ENCODE measurements at regions not wholly inside any gene's neighbourhood (a gene's known extent, or its start where the extent isn't known, plus 50 kb on each side); places are given as distances from the start of the nearest gene placed in this dataset.

DNA sequence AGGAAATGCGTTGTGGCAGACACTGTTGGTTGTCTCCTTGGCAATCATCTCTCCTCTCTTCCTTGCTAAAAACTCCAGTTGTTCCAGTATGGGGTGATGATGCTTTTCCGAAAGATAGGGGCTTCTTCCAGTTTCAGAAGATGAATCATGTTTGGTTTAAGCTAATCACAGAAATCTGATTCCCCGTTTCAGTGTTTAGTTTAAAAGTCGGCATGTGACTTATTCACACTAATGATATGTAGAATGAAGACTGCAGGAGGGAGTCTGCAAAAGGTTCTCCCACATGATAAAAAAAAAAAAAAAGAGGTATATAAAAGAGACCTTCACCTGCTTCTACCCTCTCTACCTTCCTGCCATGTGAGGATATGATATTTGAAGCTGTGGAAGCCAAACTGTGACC, 239.0 kb upstream of the SIX2 start:
- no peaks in the 10 kb centered on the region for H3K9me3 ChIP-seq (ENCODE audit: low read length)
- H3K4me1 ChIP-seq (ENCODE audit: insufficient read depth, low read length): no peaks in the 10 kb centered on the region
- H3K4me3 ChIP-seq (ENCODE audit: low read length): no peak overlapping the region
- H3K27me3 ChIP-seq (ENCODE audit: insufficient read depth, low read length): no peaks in the 10 kb centered on the region
- no peak overlapping the region for H2AFZ ChIP-seq (ENCODE audit: low read depth, low read length)
- no peaks in the 10 kb centered on the region for H3K36me3 ChIP-seq (ENCODE audit: insufficient read depth, low read length)

DNA sequence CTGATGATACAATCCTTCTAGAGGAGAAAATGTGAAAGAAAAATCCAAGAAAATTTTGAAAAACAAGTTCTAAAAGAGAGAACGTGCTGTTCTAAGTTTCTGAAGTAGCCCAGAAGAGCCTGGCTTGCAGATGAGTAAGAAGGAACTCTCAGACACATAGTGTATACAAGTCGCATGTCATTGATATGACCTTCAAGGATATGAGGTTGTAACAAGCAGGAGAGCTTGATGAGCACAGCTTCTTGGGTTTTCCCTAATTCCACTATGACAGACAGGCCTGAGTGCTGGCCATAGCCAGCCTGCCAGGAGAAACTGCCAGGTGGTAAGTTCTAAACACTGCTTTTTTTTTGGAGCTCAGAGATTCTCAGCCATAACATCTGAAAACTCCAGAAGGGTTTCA, 235.7 kb upstream of the SIX2 start:
- H2AFZ ChIP-seq (ENCODE audit: low read depth, low read length): no peak overlapping the region
- no peaks in the 10 kb centered on the region for H3K36me3 ChIP-seq (ENCODE audit: insufficient read depth, low read length)
- H3K4me3 ChIP-seq (ENCODE audit: low read length): no peak overlapping the region
- peaks cover 15% of the 10 kb centered on the region for H3K4me1 ChIP-seq (ENCODE audit: insufficient read depth, low read length)
- H3K9me3 ChIP-seq (ENCODE audit: low read length): no peaks in the 10 kb centered on the region
- no peaks in the 10 kb centered on the region for H3K27me3 ChIP-seq (ENCODE audit: insufficient read depth, low read length)

GRCh38 chr2:45242161-45242741, 233.0 kb upstream of the SIX2 start:
- H3K9me3 ChIP-seq (ENCODE audit: low read length): no peaks in the 10 kb centered on the region
- no peaks in the 10 kb centered on the region for H3K36me3 ChIP-seq (ENCODE audit: insufficient read depth, low read length)
- H2AFZ ChIP-seq (ENCODE audit: low read depth, low read length): no peak overlapping the region
- H3K4me3 ChIP-seq (ENCODE audit: low read length): no peak overlapping the region
- peaks cover 15% of the 10 kb centered on the region for H3K4me1 ChIP-seq (ENCODE audit: insufficient read depth, low read length)
- no peaks in the 10 kb centered on the region for H3K27me3 ChIP-seq (ENCODE audit: insufficient read depth, low read length)

- H3K27me3 ChIP-seq (ENCODE audit: insufficient read depth, low read length): no peaks in the 10 kb centered on the region
- H3K4me3 ChIP-seq (ENCODE audit: low read length): no peak overlapping the region
- H3K4me1 ChIP-seq (ENCODE audit: insufficient read depth, low read length): peaks cover 15% of the 10 kb centered on the region
- H3K9me3 ChIP-seq (ENCODE audit: low read length): no peaks in the 10 kb centered on the region
- H3K36me3 ChIP-seq (ENCODE audit: insufficient read depth, low read length): no peaks in the 10 kb centered on the region
- H2AFZ ChIP-seq (ENCODE audit: low read depth, low read length): no peak overlapping the region
These were observed 231.9 kb upstream of the SIX2 start for GRCh38 chr2:45241061-45241561.

DNA sequence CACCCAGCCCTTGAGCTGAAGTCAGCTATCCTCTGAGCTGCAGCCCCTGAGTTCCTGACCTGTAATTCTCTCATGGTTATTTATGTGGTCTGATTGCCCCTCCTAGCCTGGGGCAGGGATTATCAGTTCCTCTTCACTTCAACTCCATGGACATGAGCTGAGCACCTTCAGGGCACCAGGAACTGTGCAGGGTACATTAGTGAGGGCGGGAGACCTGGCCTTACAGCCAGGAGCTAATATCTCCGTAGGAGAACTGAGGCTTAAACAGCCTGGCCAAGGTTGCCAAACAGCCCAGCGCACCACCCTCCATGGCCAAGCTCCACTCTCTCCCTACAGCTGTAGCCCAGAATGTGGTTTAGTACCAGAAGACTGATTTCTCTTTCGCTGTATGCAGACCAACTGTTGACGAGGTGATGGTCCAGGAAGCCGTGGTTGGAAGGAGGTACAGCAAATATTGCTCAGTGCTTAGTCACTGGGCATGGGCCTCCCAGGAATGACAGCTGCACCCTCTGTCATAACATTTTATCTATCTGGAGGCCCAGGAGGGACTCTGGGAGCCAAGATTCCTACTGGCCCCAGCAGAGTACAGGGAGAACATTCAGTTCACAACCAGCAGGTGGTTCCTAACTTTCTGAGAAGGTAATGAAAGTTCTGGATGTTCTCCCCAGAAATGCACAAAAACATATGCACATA, 228.7 kb upstream of the SIX2 start:
- Histone ChIP-seq H3K4me3 (ENCODE audit: low read length) (no peak overlapping the region), H3K9me3 (ENCODE audit: low read length) (no peaks in the 10 kb centered on the region), H3K4me1 (ENCODE audit: insufficient read depth, low read length) (peaks cover 14% of the 10 kb centered on the region), H2AFZ (ENCODE audit: low read depth, low read length) (no peak overlapping the region), H3K27me3 (ENCODE audit: insufficient read depth, low read length) (no peaks in the 10 kb centered on the region), H3K36me3 (ENCODE audit: insufficient read depth, low read length) (no peaks in the 10 kb centered on the region)

DNA sequence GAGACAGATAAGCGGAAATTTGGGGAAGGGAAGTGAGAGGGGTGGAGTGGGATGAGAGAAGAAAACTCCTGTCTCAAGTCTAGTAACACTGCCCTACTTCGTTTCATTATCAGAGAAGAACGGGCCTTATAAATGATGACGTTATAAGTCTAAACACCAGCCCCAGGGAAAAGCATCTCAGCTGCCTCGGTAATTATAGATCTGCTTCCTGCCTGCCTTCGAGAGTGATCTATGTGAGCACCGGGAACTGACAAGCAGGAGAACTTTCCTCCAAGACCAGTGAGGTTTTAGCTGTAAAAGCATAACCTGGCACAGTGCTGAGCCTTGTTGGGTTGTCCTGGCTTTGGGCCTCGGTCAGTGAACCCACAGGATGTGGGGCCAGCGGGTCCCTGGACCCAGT, 227.9 kb upstream of the SIX2 start:
- Histone ChIP-seq H2AFZ (ENCODE audit: low read depth, low read length) (no peak overlapping the region), H3K36me3 (ENCODE audit: insufficient read depth, low read length) (no peaks in the 10 kb centered on the region), H3K4me1 (ENCODE audit: insufficient read depth, low read length) (peaks cover 6% of the 10 kb centered on the region), H3K4me3 (ENCODE audit: low read length) (no peak overlapping the region), H3K27me3 (ENCODE audit: insufficient read depth, low read length) (no peaks in the 10 kb centered on the region), H3K9me3 (ENCODE audit: low read length) (no peaks in the 10 kb centered on the region)

GRCh38 chr2:45236268-45236667, 227.0 kb upstream of the SIX2 start:
- Histone ChIP-seq H3K4me1 (ENCODE audit: insufficient read depth, low read length) (peaks cover under 1% of the 10 kb centered on the region), H3K27me3 (ENCODE audit: insufficient read depth, low read length) (no peaks in the 10 kb centered on the region), H3K9me3 (ENCODE audit: low read length) (no peaks in the 10 kb centered on the region), H2AFZ (ENCODE audit: low read depth, low read length) (no peak overlapping the region), H3K36me3 (ENCODE audit: insufficient read depth, low read length) (no peaks in the 10 kb centered on the region), H3K4me3 (ENCODE audit: low read length) (no peak overlapping the region)

GRCh38 chr2:45233301-45233700, 224.0 kb upstream of the SIX2 start:
- Histone ChIP-seq H3K27me3 (ENCODE audit: insufficient read depth, low read length) (no peaks in the 10 kb centered on the region), H2AFZ (ENCODE audit: low read depth, low read length) (no peak overlapping the region), H3K4me3 (ENCODE audit: low read length) (no peak overlapping the region), H3K36me3 (ENCODE audit: insufficient read depth, low read length) (no peaks in the 10 kb centered on the region), H3K9me3 (ENCODE audit: low read length) (no peaks in the 10 kb centered on the region), H3K4me1 (ENCODE audit: insufficient read depth, low read length) (no peaks in the 10 kb centered on the region)

GRCh38 chr2:45232818-45233217, 223.6 kb upstream of the SIX2 start:
- Histone ChIP-seq H3K4me1 (ENCODE audit: insufficient read depth, low read length) (no peaks in the 10 kb centered on the region), H3K27me3 (ENCODE audit: insufficient read depth, low read length) (no peaks in the 10 kb centered on the region), H3K36me3 (ENCODE audit: insufficient read depth, low read length) (no peaks in the 10 kb centered on the region), H3K9me3 (ENCODE audit: low read length) (no peaks in the 10 kb centered on the region), H3K4me3 (ENCODE audit: low read length) (no peak overlapping the region), H2AFZ (ENCODE audit: low read depth, low read length) (no peak overlapping the region)

DNA sequence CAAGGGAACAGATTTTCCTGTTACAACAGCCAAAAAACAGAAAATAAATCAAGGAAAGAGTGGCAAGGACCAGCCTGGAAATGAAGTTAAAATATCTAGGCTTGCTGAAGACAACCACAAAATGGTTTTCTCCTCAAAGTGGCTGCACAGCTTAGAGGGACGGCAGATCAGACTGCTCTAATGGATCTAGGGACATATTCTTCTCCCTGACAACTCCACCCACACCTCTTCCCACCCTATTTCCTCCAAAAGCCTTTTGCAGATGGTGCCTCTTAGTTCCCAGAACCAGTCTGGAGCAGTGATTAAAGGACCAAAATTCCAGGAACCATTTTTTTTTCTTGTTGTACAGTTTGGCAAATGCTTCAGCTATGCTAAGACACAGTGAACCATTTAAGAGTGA, 220.2 kb upstream of the SIX2 start:
- no peaks in the 10 kb centered on the region for H3K9me3 ChIP-seq (ENCODE audit: low read length)
- no peaks in the 10 kb centered on the region for H3K36me3 ChIP-seq (ENCODE audit: insufficient read depth, low read length)
- no peak overlapping the region for H3K4me3 ChIP-seq (ENCODE audit: low read length)
- no peaks in the 10 kb centered on the region for H3K4me1 ChIP-seq (ENCODE audit: insufficient read depth, low read length)
- H3K27me3 ChIP-seq (ENCODE audit: insufficient read depth, low read length): no peaks in the 10 kb centered on the region
- H2AFZ ChIP-seq (ENCODE audit: low read depth, low read length): no peak overlapping the region

DNA sequence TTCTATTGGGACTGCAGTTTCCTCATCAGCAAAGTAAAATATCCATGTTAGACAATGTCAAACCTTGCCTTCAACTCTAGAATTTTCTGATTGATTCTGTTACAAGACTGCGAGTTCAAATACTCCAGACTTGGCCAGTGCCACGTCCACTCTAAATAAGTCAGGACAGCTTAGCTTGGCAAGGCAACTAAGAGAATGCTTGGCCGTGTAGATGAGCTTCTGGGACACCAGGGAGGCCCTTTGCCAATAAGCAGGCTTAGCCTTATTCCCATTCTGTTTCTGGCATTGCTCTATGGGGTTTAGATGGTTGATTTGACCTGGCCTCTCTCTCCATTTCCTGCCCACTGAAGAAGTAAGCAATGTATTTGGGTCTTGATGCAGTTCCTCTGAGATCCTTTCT, 218.1 kb upstream of the SIX2 start:
- Histone ChIP-seq H3K36me3 (ENCODE audit: insufficient read depth, low read length) (no peaks in the 10 kb centered on the region), H3K9me3 (ENCODE audit: low read length) (no peaks in the 10 kb centered on the region), H3K27me3 (ENCODE audit: insufficient read depth, low read length) (no peaks in the 10 kb centered on the region), H3K4me1 (ENCODE audit: insufficient read depth, low read length) (no peaks in the 10 kb centered on the region), H3K4me3 (ENCODE audit: low read length) (no peak overlapping the region), H2AFZ (ENCODE audit: low read depth, low read length) (no peak overlapping the region)

- Histone ChIP-seq H3K36me3 (ENCODE audit: insufficient read depth, low read length) (no peaks in the 10 kb centered on the region), H3K27me3 (ENCODE audit: insufficient read depth, low read length) (peaks cover 2% of the 10 kb centered on the region), H3K4me3 (ENCODE audit: low read length) (no peak overlapping the region), H3K9me3 (ENCODE audit: low read length) (no peaks in the 10 kb centered on the region), H2AFZ (ENCODE audit: low read depth, low read length) (no peak overlapping the region), H3K4me1 (ENCODE audit: insufficient read depth, low read length) (no peaks in the 10 kb centered on the region)
These were observed 215.7 kb upstream of the SIX2 start for GRCh38 chr2:45224993-45225380.

DNA sequence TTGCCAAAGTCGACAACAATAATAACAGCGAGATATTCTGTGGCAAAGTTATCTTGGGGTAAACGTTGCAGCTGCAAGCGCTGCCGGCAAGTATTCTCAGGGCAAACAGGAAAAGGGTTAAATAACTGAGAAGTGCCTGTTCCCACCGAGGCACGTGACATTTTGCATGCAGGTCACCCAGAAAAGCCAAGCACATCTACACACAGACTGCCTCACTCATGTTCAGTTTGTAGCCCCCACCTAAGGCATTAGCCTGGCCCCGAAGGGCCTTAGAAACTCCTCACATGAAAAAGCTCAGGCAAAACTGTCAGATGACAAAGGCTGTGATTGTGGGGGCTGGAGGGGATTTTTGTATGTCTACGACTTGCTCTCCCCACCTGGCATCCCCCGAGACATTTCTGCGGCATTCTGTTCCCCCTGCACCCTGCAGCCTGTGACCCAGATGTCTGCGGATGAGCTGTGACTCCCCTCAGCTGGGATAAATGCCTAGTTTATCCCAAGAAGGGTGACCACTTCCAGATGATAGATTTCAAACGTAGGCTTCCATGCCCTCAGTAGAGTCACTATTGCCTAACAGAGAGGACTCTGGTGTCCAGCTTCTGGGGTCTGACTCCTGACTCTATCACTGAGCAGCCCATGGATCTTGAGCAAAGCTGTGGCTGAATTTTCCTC, 215.2 kb upstream of the SIX2 start:
- Histone ChIP-seq H3K9me3 (ENCODE audit: low read length) (no peaks in the 10 kb centered on the region), H2AFZ (ENCODE audit: low read depth, low read length) (no peak overlapping the region), H3K36me3 (ENCODE audit: insufficient read depth, low read length) (no peaks in the 10 kb centered on the region), H3K4me1 (ENCODE audit: insufficient read depth, low read length) (no peaks in the 10 kb centered on the region), H3K27me3 (ENCODE audit: insufficient read depth, low read length) (peaks cover 2% of the 10 kb centered on the region), H3K4me3 (ENCODE audit: low read length) (no peak overlapping the region)
